Tibial nerve (tissue), 4 donors: ENCODE measurements at regions not wholly inside any gene's neighbourhood (a gene's known extent, or its start where the extent isn't known, plus 50 kb on each side); places are given as distances from the start of the nearest gene placed in this dataset.
"Not testable (repeated sequence)": the region's sequence is repeated elsewhere in the genome, so short reads cannot be mapped to it uniquely, and the experiment has no call there.

ENCODE experiments used
- DNase-seq, 2 donors: peaks; one replicate each; pipeline ENCODE4 v3.0.0-alpha.2; 2019; ENCODE audit warnings: low spot score in 2 of 2
- H3K27ac ChIP-seq, 4 donors: fragments of 200-600 bp; sonication (generic) in 3 of 4; one replicate each; pipeline ENCODE4 v1.5.1; 2017 to 2019; ENCODE audit warnings: mild to moderate bottlenecking in 1 of 4
- H3K27me3 ChIP-seq, 2 donors: fragments of 200-600 bp; sonication (generic) in 1 of 2; one replicate each; pipeline versions ENCODE4 v1.5.1 to v1.6.0; 2017 to 2019
- H3K36me3 ChIP-seq, 3 donors: fragments of 200-600 bp; sonication (generic); one replicate each; pipeline ENCODE4 v1.5.1; 2018 to 2019
- H3K4me1 ChIP-seq, 4 donors: fragments of 200-600 bp; sonication (generic) in 3 of 4; one replicate each; pipeline ENCODE4 v1.5.1; 2017 to 2019
- H3K4me3 ChIP-seq, 4 donors: fragments of 200-600 bp; sonication (generic) in 3 of 4; one replicate each; pipeline ENCODE4 v1.5.1; 2017 to 2019; ENCODE audit warnings: mild to moderate bottlenecking in 1 of 4, moderate library complexity in 1 of 4
- H3K9me3 ChIP-seq, 4 donors: fragments of 200-600 bp; sonication (generic) in 3 of 4; one replicate each; pipeline ENCODE4 v1.5.1; 2017 to 2019
- EP300 ChIP-seq, 2 donors: sonication (generic); formaldehyde crosslinking; IDR thresholded peaks; one replicate each; pipeline ENCODE4 v1.6.1; 2017; ENCODE audit warnings: antibody characterized with exemption in 2 of 2, mild to moderate bottlenecking in 1 of 2
- POLR2A ChIP-seq, 2 donors: fragments of 450-650 bp; IDR thresholded peaks; one replicate each; pipeline ENCODE4 v1.6.1; 2017; ENCODE audit warnings: antibody characterized with exemption in 2 of 2, mild to moderate bottlenecking in 2 of 2, moderate library complexity in 2 of 2
- WGBS, 2 donors: methylation state at CpG; one replicate each; pipeline ENCODE4 v1.1.5; 2018; 5-methylcytosine and 5-hydroxymethylcytosine counted together
- TF ChIP-seq, protein P1 (sequence below), 5 experiments: fragments of 200-600 bp in 3 of 5; fragments of 450-650 bp in 2 of 5; sonication (generic) in 3 of 5; IDR thresholded peaks; one replicate each; pipeline ENCODE4 v1.5.1; 2016 to 2019; ENCODE audit warnings: antibody characterized with exemption in 5 of 5, mild to moderate bottlenecking in 3 of 5, moderate library complexity in 2 of 5

DNA sequence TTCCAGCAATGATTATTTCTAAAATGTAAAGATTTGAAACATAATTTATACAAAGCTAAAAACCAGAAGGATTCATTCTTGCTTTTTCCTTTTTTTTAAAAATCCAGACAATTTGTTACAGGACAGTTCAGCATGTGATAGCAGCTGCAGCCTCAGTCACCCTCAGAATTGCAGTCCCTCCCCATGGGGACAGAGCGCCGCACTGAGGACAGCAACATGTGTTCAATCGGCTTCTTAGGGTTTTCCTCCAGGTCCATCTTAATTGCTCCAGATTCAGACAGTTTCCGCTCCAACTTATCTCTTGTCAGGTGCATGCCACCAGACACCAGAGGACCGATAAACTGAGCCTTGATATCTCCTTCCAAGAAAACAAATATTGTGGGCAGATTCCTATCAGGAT, 134.9 kb upstream of the TBC1D5 start:
- TF ChIP-seq POLR2A (IDR thresholded peaks at IDR 0.05) (no peak), EP300 (IDR thresholded peaks at IDR 0.05) (no peak)
- TF ChIP-seq, protein P1, sequence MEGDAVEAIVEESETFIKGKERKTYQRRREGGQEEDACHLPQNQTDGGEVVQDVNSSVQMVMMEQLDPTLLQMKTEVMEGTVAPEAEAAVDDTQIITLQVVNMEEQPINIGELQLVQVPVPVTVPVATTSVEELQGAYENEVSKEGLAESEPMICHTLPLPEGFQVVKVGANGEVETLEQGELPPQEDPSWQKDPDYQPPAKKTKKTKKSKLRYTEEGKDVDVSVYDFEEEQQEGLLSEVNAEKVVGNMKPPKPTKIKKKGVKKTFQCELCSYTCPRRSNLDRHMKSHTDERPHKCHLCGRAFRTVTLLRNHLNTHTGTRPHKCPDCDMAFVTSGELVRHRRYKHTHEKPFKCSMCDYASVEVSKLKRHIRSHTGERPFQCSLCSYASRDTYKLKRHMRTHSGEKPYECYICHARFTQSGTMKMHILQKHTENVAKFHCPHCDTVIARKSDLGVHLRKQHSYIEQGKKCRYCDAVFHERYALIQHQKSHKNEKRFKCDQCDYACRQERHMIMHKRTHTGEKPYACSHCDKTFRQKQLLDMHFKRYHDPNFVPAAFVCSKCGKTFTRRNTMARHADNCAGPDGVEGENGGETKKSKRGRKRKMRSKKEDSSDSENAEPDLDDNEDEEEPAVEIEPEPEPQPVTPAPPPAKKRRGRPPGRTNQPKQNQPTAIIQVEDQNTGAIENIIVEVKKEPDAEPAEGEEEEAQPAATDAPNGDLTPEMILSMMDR (IDR thresholded peaks at IDR 0.05), result no peak
- 88 to 93% methylated on average over 5 of the region's 5 CpGs for WGBS, 2 donors
- H3K36me3 ChIP-seq, result no peaks in the 10 kb centered on the region
- H3K4me3 ChIP-seq, result no peak overlapping the region
- no peak for DNase-seq
- no peak overlapping the region for H3K27ac ChIP-seq
- no peaks in the 10 kb centered on the region for H3K4me1 ChIP-seq
- H3K27me3 ChIP-seq, result no peaks in the 10 kb centered on the region
- no peaks in the 10 kb centered on the region for H3K9me3 ChIP-seq

DNA sequence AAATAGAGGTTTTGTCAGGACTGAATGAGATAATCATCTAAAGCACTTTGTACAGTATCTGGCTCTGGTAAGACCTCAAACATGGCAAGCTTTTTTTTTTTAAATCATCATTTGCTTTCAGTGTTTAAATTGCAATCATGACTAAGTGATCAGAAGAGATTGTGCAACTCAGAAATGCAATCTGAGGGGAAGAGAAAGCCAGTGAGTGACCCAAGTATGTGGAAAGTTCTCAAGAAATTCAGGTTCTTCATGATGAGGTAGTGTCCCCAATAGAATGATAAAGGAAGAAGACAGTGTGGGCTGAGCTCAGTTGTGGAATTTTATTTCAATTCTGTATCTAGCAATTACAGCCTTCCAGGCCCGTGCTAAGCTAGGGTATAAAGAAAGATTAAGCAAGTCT, 132.2 kb upstream of the TBC1D5 start:
- Histone ChIP-seq H3K4me1 (no peaks in the 10 kb centered on the region), H3K36me3 (no peaks in the 10 kb centered on the region), H3K9me3 (no peaks in the 10 kb centered on the region), H3K27me3 (no peaks in the 10 kb centered on the region), H3K27ac (no peak overlapping the region), H3K4me3 (no peak overlapping the region)
- TF ChIP-seq, protein P1 (IDR thresholded peaks at IDR 0.05), result no peak
- TF ChIP-seq POLR2A (IDR thresholded peaks at IDR 0.05) (no peak), EP300 (IDR thresholded peaks at IDR 0.05) (no peak)
- 74 to 89% methylated on average over 1 of the region's 1 CpG for WGBS, 2 donors
- DNase-seq, result no peak

DNA sequence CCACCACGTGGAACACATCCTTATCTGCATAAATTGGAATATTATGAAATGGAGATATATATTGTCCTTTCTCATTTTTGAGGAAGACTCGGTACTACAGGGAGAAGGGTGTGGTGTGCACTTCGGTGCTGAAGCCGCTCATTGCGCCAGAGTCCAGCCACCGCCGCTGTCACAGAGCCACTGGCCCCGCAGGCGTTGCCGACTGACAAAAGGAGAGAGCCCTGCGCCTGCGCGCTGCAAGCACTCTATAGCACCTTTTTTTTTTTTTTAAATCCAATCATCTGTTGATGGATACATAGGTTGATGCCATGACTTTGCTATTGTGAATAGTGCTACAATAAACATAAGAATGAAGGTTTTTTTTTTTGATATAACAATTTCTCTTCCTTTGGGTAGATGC, 130.0 kb upstream of the TBC1D5 start:
- no peak overlapping the region for H3K4me3 ChIP-seq
- DNase-seq, result no peak
- H3K9me3 ChIP-seq, result no peaks in the 10 kb centered on the region
- WGBS, 2 donors, result 95% methylated on average over 13 of the region's 13 CpGs
- H3K27me3 ChIP-seq, result no peaks in the 10 kb centered on the region
- H3K27ac ChIP-seq, result no peak overlapping the region
- H3K36me3 ChIP-seq, result no peaks in the 10 kb centered on the region
- no peaks in the 10 kb centered on the region for H3K4me1 ChIP-seq
- TF ChIP-seq, protein P1 (IDR thresholded peaks at IDR 0.05), result no peak
- no peak for TF ChIP-seq POLR2A (IDR thresholded peaks at IDR 0.05)
- no peak for TF ChIP-seq EP300 (IDR thresholded peaks at IDR 0.05)

DNA sequence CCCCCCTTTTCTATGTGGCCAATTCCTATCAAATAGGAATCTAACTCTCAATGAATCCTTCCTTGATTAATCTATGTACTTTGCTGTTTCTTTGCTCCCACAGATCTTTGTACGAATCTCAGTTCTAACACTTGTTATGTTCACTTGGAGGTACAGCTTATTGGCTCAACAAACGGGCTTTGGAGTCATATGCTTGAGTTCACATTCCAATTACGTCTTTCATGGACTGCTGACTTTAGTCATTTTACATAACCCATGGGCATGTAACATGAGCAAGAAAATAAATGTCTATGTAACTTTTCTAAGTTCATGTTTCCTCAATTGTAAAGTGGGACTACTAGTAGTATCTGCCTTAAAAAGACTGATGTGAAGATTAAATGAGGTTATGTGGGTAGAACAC, 123.2 kb upstream of the TBC1D5 start:
- DNase-seq, result no peak
- Histone ChIP-seq H3K36me3 (no peaks in the 10 kb centered on the region), H3K27ac (no peak overlapping the region)

DNA sequence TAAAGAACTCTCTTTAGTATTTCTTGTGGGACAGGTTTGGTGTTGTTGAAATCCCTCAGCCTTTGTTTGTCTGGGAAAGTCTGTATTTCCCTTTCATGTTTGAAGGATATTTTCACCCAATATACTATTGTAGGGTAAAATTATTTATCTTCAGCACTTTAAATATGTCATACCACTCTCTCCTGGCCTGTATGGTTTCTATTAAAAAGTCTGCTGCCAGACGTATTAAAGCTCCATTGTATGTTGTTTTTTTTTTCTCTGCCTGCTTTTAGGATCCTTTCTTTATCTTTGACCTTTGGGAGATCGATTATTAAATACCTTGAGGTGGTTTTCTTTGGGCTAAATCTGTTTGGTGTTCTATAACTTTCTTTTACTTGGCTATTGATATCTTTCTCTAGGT, 119.0 kb upstream of the TBC1D5 start:
- 62 to 72% methylated on average over 2 of the region's 2 CpGs for WGBS, 2 donors
- TF ChIP-seq POLR2A (IDR thresholded peaks at IDR 0.05) (no peak), EP300 (IDR thresholded peaks at IDR 0.05) (no peak)
- TF ChIP-seq, protein P1 (IDR thresholded peaks at IDR 0.05), result no peak
- H3K27me3 ChIP-seq, result no peaks in the 10 kb centered on the region
- H3K4me1 ChIP-seq, result no peaks in the 10 kb centered on the region
- no peak overlapping the region for H3K27ac ChIP-seq
- no peak overlapping the region for H3K4me3 ChIP-seq
- H3K36me3 ChIP-seq, result no peaks in the 10 kb centered on the region
- no peaks in the 10 kb centered on the region for H3K9me3 ChIP-seq
- no peak for DNase-seq

More for the DNA sequence above, 123.2 kb upstream of the TBC1D5 start:
- TF ChIP-seq EP300 (IDR thresholded peaks at IDR 0.05) (no peak), POLR2A (IDR thresholded peaks at IDR 0.05) (no peak)
- TF ChIP-seq, protein P1 (IDR thresholded peaks at IDR 0.05), result no peak
- Histone ChIP-seq H3K27me3 (no peaks in the 10 kb centered on the region), H3K4me3 (no peak overlapping the region), H3K4me1 (no peaks in the 10 kb centered on the region), H3K9me3 (no peaks in the 10 kb centered on the region)
- WGBS, 2 donors, result 76% methylated on average over 3 of the region's 3 CpGs

DNA sequence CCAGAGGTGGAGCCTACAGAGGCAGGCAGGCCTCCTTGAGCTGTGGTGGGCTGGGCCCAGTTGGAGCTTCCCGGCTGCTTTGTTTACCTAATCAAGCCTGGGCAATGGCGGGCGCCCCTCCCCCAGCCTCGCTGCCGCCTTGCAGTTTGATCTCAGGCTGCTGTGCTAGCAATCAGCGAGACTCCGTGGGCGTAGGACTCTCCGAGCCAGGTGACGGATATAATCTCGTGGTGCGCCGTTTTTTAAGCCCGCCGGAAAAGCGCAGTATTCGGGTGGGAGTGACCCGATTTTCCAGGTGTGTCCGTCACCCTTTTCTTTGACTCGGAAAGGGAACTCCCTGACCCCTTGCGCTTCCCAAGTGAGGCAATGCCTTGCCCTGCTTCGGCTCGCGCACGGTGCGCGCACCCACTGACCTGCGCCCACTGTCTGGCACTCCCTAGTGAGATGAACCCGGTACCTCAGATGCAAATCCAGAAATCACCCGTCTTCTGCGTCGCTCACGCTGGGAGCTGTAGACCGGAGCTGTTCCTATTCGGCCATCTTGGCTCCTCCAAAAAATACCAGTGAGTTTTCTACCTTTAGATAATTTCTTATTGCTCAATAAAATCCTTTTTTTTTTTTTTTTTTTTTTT, 118.5 kb upstream of the TBC1D5 start:
- not testable (repeated sequence) for H3K4me1 ChIP-seq, H3K27ac ChIP-seq, H3K9me3 ChIP-seq, DNase-seq, H3K27me3 ChIP-seq, H3K36me3 ChIP-seq, H3K4me3 ChIP-seq
- 90 to 92% methylated on average over 34 to 35 of the region's 35 CpGs for WGBS, 2 donors
